ENCODE measurements at regions not wholly inside any gene's neighbourhood (a gene's known extent, or its start where the extent isn't known, plus 50 kb on each side); places are given as distances from the start of the nearest gene placed in this dataset.

GRCh38 chr11:15493921-15494620 lies 379.3 kb downstream of the INSC start:
- TF ChIP-seq, protein P1, sequence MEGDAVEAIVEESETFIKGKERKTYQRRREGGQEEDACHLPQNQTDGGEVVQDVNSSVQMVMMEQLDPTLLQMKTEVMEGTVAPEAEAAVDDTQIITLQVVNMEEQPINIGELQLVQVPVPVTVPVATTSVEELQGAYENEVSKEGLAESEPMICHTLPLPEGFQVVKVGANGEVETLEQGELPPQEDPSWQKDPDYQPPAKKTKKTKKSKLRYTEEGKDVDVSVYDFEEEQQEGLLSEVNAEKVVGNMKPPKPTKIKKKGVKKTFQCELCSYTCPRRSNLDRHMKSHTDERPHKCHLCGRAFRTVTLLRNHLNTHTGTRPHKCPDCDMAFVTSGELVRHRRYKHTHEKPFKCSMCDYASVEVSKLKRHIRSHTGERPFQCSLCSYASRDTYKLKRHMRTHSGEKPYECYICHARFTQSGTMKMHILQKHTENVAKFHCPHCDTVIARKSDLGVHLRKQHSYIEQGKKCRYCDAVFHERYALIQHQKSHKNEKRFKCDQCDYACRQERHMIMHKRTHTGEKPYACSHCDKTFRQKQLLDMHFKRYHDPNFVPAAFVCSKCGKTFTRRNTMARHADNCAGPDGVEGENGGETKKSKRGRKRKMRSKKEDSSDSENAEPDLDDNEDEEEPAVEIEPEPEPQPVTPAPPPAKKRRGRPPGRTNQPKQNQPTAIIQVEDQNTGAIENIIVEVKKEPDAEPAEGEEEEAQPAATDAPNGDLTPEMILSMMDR (IDR thresholded peaks at IDR 0.05; ENCODE audit: extremely low read depth, missing control alignments) = no peak
- DNase-seq (ENCODE audit: low spot score) = no peak

DNA sequence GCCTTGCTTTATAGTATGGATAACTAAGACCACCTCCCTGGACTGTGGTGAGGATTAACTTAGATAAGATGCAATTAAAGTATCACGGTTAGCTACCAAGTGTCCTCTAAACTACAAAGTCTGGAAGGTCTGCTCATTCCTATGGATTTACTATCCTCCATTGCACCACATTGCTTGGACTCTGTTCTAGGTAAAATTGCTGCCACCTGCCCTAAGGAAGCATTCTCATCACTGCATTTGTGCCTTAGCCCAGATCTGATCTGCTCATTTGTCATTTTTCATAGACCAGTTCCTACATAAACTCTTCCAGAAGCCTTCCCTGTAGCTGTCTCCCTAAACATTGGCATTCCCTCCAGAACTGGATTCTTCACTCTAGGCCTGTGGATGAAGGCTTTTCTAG lies 380.0 kb downstream of the INSC start:
- DNase-seq (ENCODE audit: low spot score) = no peak
- TF ChIP-seq, protein P1 (IDR thresholded peaks at IDR 0.05; ENCODE audit: extremely low read depth, missing control alignments) = no peak

- TF ChIP-seq, protein P1 (IDR thresholded peaks at IDR 0.05; ENCODE audit: extremely low read depth, missing control alignments) = no peak
- DNase-seq (ENCODE audit: low spot score) = no peak
These were observed 380.7 kb downstream of the INSC start for GRCh38 chr11:15495462-15495861.

DNA sequence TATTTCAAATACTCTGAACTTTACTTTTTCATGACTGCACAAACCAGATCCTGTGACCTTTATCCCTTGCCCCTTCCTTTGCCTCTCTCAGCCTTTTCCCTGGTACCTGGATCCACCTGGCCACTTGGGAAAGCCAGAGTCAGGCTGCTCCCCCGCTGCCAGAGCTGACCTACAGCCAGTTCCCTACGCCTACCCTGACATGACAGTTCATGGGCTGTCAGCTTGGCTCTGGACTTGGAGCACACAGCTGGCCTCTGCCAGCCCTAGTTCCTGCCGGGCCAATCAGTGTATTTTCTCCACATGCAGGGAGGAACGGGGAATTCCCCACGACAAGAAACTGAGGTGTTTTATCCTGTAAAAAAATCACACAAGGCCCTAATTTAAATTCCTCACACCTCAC lies 382.6 kb downstream of the INSC start:
- no peak for DNase-seq (ENCODE audit: low spot score)
- TF ChIP-seq, protein P1 (IDR thresholded peaks at IDR 0.05; ENCODE audit: extremely low read depth, missing control alignments) = no peak

GRCh38 chr11:15499674-15500073 lies 385.0 kb downstream of the INSC start:
- TF ChIP-seq, protein P1 (IDR thresholded peaks at IDR 0.05; ENCODE audit: extremely low read depth, missing control alignments) = no peak
- no peak for DNase-seq (ENCODE audit: low spot score)

- DNase-seq (ENCODE audit: low spot score) = no peak
These were observed 385.9 kb downstream of the INSC start for GRCh38 chr11:15500643-15501042.

DNA sequence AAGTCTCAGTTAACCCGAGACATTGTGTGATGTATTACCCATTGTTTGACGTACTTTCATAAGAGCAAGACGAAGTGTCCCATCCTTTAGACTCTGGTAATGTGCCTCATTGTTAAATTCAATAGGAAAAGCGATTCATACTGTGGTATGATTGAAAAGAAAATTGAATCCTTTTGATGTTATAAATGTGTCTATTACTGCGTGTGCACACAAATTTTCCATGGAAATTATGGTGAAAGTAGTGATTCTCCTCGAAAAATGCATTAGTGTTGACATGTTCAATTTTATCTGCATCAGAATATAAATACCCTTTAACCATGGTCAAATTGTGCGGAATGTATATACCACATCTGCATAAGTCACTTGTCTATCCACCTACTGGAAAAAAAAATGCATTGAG lies 386.8 kb downstream of the INSC start:
- TF ChIP-seq, protein P1 (IDR thresholded peaks at IDR 0.05; ENCODE audit: extremely low read depth, missing control alignments) = no peak

More at GRCh38 chr11:15500643-15501042, 385.9 kb downstream of the INSC start:
- TF ChIP-seq, protein P1 (IDR thresholded peaks at IDR 0.05; ENCODE audit: extremely low read depth, missing control alignments) = no peak

More for the DNA sequence above, 386.8 kb downstream of the INSC start:
- DNase-seq (ENCODE audit: low spot score) = no peak

Data from GM20000 (cell line).